ENCODE measurements at regions not wholly inside any gene's neighbourhood (a gene's known extent, or its start where the extent isn't known, plus 50 kb on each side); places are given as distances from the start of the nearest gene placed in this dataset.
"Not testable (repeated sequence)": the region's sequence is repeated elsewhere in the genome, so short reads cannot be mapped to it uniquely, and the experiment has no call there.

DNA sequence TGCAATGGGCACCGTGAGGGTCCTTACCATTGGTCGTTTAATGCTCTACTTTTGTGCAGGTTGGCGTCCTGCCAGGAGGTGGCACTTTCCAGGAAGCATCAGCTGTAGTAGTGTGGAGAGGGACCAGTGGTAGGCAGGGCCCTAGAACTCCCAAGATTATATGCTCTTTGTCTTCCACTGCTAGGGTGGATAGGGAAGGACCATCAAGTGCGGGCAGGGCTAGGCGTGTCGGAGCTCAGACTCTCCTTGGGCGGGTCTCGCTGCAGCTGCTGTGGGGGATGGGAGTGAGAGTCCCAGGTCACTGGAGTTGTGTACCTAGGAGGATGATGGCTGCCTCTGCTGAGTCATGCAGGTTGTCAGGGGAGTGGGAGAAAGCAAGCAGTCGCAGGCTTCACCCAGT, 134.7 kb downstream of the KLF8 start:
- DNase-seq (no peak), ATAC-seq (no peak)
- 98% methylated on average over 8 of the region's 9 CpGs for WGBS (ENCODE audit: insufficient coverage)
- Histone ChIP-seq H3K4me3 (ENCODE audit: low read length) (no peak overlapping the region), H3K27me3 (ENCODE audit: control insufficient read depth, insufficient read depth, low read length) (no peaks in the 10 kb centered on the region), H3K27ac (ENCODE audit: low read length) (no peak overlapping the region), H3K36me3 (ENCODE audit: control insufficient read depth, insufficient read depth, low read length) (no peaks in the 10 kb centered on the region), H3K9me3 (ENCODE audit: control insufficient read depth, insufficient read depth, low read length) (no peaks in the 10 kb centered on the region), H3K4me1 (ENCODE audit: control insufficient read depth, insufficient read depth, low read length) (peaks cover 19% of the 10 kb centered on the region)
- Mint-ChIP-seq H3K4me3 (no peak overlapping the region), H3K4me1 (peaks cover 4 to 20% of the 10 kb centered on the region in 2 donors), H3K36me3 (no peaks in the 10 kb centered on the region), H3K9me3 (no peaks in the 10 kb centered on the region), H3K27ac (no peak overlapping the region), H3K27me3 (ENCODE audit: low read depth in 2 of 2) (peaks cover 0 to 8% of the 10 kb centered on the region in 2 donors)
- intact Hi-C loops (cut with micrococcal nuclease): no loop called here
- TF ChIP-seq CTCF (IDR thresholded peaks at IDR 0.05): no peak

GRCh38 chrX:56368962-56369361, 136.8 kb downstream of the KLF8 start:
- Mint-ChIP-seq H3K9me3 (no peaks in the 10 kb centered on the region), H3K36me3 (no peaks in the 10 kb centered on the region), H3K4me1 (peaks cover 4 to 20% of the 10 kb centered on the region in 2 donors), H3K27me3 (ENCODE audit: low read depth in 2 of 2) (peaks cover 0 to 8% of the 10 kb centered on the region in 2 donors), H3K27ac (no peak overlapping the region), H3K4me3 (peak overlapping the region; percentile 35)
- DNase-seq (no peak), ATAC-seq (no peak)
- H3K9me3 ChIP-seq (ENCODE audit: control insufficient read depth, insufficient read depth, low read length): no peaks in the 10 kb centered on the region
- TF ChIP-seq CTCF (IDR thresholded peaks at IDR 0.05): no peak
- H3K27ac ChIP-seq (ENCODE audit: low read length): no peak overlapping the region
- WGBS (ENCODE audit: insufficient coverage): no CpG with 5 or more reads among the region's 1 CpG
- peaks cover 19% of the 10 kb centered on the region for H3K4me1 ChIP-seq (ENCODE audit: control insufficient read depth, insufficient read depth, low read length)
- H3K4me3 ChIP-seq (ENCODE audit: low read length): no peak overlapping the region
- H3K36me3 ChIP-seq (ENCODE audit: control insufficient read depth, insufficient read depth, low read length): no peaks in the 10 kb centered on the region
- intact Hi-C loops (cut with micrococcal nuclease): no loop called here
- no peaks in the 10 kb centered on the region for H3K27me3 ChIP-seq (ENCODE audit: control insufficient read depth, insufficient read depth, low read length)

DNA sequence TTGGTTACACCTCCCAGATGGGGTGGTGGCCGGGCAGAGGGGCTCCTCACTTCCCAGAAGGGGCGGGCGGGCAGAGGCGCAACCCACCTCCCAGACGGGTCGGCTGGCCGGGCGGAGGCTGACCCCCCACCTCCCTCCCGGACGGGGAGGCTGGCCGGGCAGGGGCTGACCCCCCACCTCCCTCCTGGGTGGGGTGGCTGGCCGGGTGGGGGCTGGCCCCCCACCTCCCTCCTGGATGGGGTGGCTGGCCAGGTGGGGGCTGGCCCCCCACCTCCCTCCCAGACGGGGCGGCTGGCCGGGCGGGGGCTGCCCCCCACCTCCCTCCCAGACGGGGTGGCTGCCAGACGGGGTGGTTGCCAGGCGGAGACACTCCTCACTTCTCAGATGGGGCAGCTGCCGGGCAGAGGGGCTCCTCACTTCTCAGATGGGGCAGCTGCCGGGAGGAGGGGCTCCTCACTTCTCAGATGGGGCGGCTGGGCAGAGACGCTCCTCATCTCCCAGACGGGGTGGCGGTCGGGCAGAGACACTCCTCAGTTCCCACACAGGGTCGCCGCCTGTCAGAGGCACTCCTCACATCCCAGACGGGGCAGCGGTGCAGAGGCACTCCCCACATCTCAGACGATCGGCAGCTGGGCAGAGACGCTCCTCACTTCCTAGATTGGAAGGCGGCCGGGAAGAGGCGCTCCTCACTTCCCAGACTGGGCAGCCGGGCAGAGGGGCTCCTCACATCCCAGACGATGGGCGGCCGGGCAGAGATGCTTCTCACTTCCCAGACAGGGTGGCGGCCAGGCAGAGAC, 148.0 kb downstream of the KLF8 start:
- not testable (repeated sequence) for H3K4me1 Mint-ChIP-seq, ATAC-seq

GRCh38 chrX:56382278-56382677, 150.1 kb downstream of the KLF8 start:
- Mint-ChIP-seq H3K4me3 (no peak overlapping the region), H3K4me1 (peaks cover 0 to 6% of the 10 kb centered on the region in 2 donors), H3K36me3 (no peaks in the 10 kb centered on the region), H3K9me3 (no peaks in the 10 kb centered on the region), H3K27ac (no peak overlapping the region), H3K27me3 (ENCODE audit: low read depth in 2 of 2) (no peaks in the 10 kb centered on the region)
- H3K9me3 ChIP-seq (ENCODE audit: control insufficient read depth, insufficient read depth, low read length): no peaks in the 10 kb centered on the region
- H3K36me3 ChIP-seq (ENCODE audit: control insufficient read depth, insufficient read depth, low read length): no peaks in the 10 kb centered on the region
- no peaks in the 10 kb centered on the region for H3K27me3 ChIP-seq (ENCODE audit: control insufficient read depth, insufficient read depth, low read length)
- peaks cover 3% of the 10 kb centered on the region for H3K4me1 ChIP-seq (ENCODE audit: control insufficient read depth, insufficient read depth, low read length)
- DNase-seq: no peak
- H3K27ac ChIP-seq (ENCODE audit: low read length): no peak overlapping the region
- no peak overlapping the region for H3K4me3 ChIP-seq (ENCODE audit: low read length)
- WGBS (ENCODE audit: insufficient coverage): 40% methylated on average over 1 of the region's 3 CpGs
- intact Hi-C loops (cut with micrococcal nuclease): no loop called here
- TF ChIP-seq CTCF (IDR thresholded peaks at IDR 0.05): no peak
- no peak for ATAC-seq

More for the DNA sequence above, 148.0 kb downstream of the KLF8 start:
- H3K27ac ChIP-seq (ENCODE audit: low read length); H3K36me3 Mint-ChIP-seq; H3K36me3 ChIP-seq (ENCODE audit: control insufficient read depth, insufficient read depth, low read length); H3K4me3 Mint-ChIP-seq; H3K9me3 ChIP-seq (ENCODE audit: control insufficient read depth, insufficient read depth, low read length); H3K4me1 ChIP-seq (ENCODE audit: control insufficient read depth, insufficient read depth, low read length); H3K4me3 ChIP-seq (ENCODE audit: low read length); intact Hi-C loops (cut with micrococcal nuclease); H3K27me3 Mint-ChIP-seq (ENCODE audit: low read depth in 2 of 2); DNase-seq; H3K27ac Mint-ChIP-seq; H3K9me3 Mint-ChIP-seq; H3K27me3 ChIP-seq (ENCODE audit: control insufficient read depth, insufficient read depth, low read length): not testable (repeated sequence)
- 97% methylated on average over 24 of the region's 41 CpGs for WGBS (ENCODE audit: insufficient coverage)

All from natural killer cell (primary cell).